ENCODE measurements at regions not wholly inside any gene's neighbourhood (a gene's known extent, or its start where the extent isn't known, plus 50 kb on each side); places are given as distances from the start of the nearest gene placed in this dataset.

- DNase-seq (ENCODE audit: insufficient read length, low spot score, missing footprints), result no peak
- Histone ChIP-seq H3K27ac (ENCODE audit: low read depth, low read length) (no peak overlapping the region), H3K36me3 (ENCODE audit: insufficient read depth, low read length) (no peaks in the 10 kb centered on the region), H3K27me3 (ENCODE audit: insufficient read depth, low read length) (no peaks in the 10 kb centered on the region), H2AFZ (ENCODE audit: low read length) (no peak overlapping the region), H3K4me3 (ENCODE audit: insufficient read depth, low read length) (no peak overlapping the region), H3K4me1 (ENCODE audit: insufficient read depth, low read length) (peaks cover 6% of the 10 kb centered on the region), H3K79me2 (ENCODE audit: insufficient read depth, low read length) (no peaks in the 10 kb centered on the region), H3K9me3 (ENCODE audit: low read depth, low read length) (no peaks in the 10 kb centered on the region), H4K20me1 (ENCODE audit: insufficient read depth, low read length) (no peaks in the 10 kb centered on the region), H3K4me2 (ENCODE audit: insufficient read depth, low read length) (peak overlapping the region; percentile 35)
- TF ChIP-seq CTCF (IDR thresholded peaks at IDR 0.05; ENCODE audit: extremely low read depth, low read depth, low read length), result no peak
Measured at GRCh38 chr10:61029411-61029810, 85.4 kb upstream of the RHOBTB1 start.

- Histone ChIP-seq H3K27ac (ENCODE audit: low read depth, low read length) (peak overlapping the region; percentile 20), H3K36me3 (ENCODE audit: insufficient read depth, low read length) (no peaks in the 10 kb centered on the region), H3K4me1 (ENCODE audit: insufficient read depth, low read length) (peaks cover 6% of the 10 kb centered on the region), H2AFZ (ENCODE audit: low read length) (no peak overlapping the region), H3K9me3 (ENCODE audit: low read depth, low read length) (no peaks in the 10 kb centered on the region), H4K20me1 (ENCODE audit: insufficient read depth, low read length) (no peaks in the 10 kb centered on the region), H3K27me3 (ENCODE audit: insufficient read depth, low read length) (no peaks in the 10 kb centered on the region), H3K4me3 (ENCODE audit: insufficient read depth, low read length) (no peak overlapping the region), H3K4me2 (ENCODE audit: insufficient read depth, low read length) (peak overlapping the region; percentile 35), H3K79me2 (ENCODE audit: insufficient read depth, low read length) (no peaks in the 10 kb centered on the region)
- TF ChIP-seq CTCF (IDR thresholded peaks at IDR 0.05; ENCODE audit: extremely low read depth, low read depth, low read length), result no peak
- no peak for DNase-seq (ENCODE audit: insufficient read length, low spot score, missing footprints)
Measured at GRCh38 chr10:61028861-61029361, 84.9 kb upstream of the RHOBTB1 start.

GRCh38 chr10:61024856-61025201, 80.8 kb upstream of the RHOBTB1 start:
- H3K4me1 ChIP-seq (ENCODE audit: insufficient read depth, low read length), result peaks cover 6% of the 10 kb centered on the region
- no peaks in the 10 kb centered on the region for H4K20me1 ChIP-seq (ENCODE audit: insufficient read depth, low read length)
- no peak for DNase-seq (ENCODE audit: insufficient read length, low spot score, missing footprints)
- no peak overlapping the region for H2AFZ ChIP-seq (ENCODE audit: low read length)
- no peak overlapping the region for H3K4me2 ChIP-seq (ENCODE audit: insufficient read depth, low read length)
- no peaks in the 10 kb centered on the region for H3K9me3 ChIP-seq (ENCODE audit: low read depth, low read length)
- no peak overlapping the region for H3K4me3 ChIP-seq (ENCODE audit: insufficient read depth, low read length)
- H3K27me3 ChIP-seq (ENCODE audit: insufficient read depth, low read length), result no peaks in the 10 kb centered on the region
- no peaks in the 10 kb centered on the region for H3K79me2 ChIP-seq (ENCODE audit: insufficient read depth, low read length)
- H3K27ac ChIP-seq (ENCODE audit: low read depth, low read length), result no peak overlapping the region
- TF ChIP-seq CTCF (IDR thresholded peaks at IDR 0.05; ENCODE audit: extremely low read depth, low read depth, low read length), result peak; percentile 79
- H3K36me3 ChIP-seq (ENCODE audit: insufficient read depth, low read length), result no peaks in the 10 kb centered on the region

GRCh38 chr10:61024151-61024855, 80.3 kb upstream of the RHOBTB1 start:
- peak; percentile 66 for DNase-seq (ENCODE audit: insufficient read length, low spot score, missing footprints)
- Histone ChIP-seq H3K4me2 (ENCODE audit: insufficient read depth, low read length) (no peak overlapping the region), H4K20me1 (ENCODE audit: insufficient read depth, low read length) (no peaks in the 10 kb centered on the region), H3K79me2 (ENCODE audit: insufficient read depth, low read length) (no peaks in the 10 kb centered on the region), H3K27me3 (ENCODE audit: insufficient read depth, low read length) (no peaks in the 10 kb centered on the region), H3K36me3 (ENCODE audit: insufficient read depth, low read length) (no peaks in the 10 kb centered on the region), H3K9me3 (ENCODE audit: low read depth, low read length) (no peaks in the 10 kb centered on the region), H3K27ac (ENCODE audit: low read depth, low read length) (no peak overlapping the region), H3K4me3 (ENCODE audit: insufficient read depth, low read length) (no peak overlapping the region), H3K4me1 (ENCODE audit: insufficient read depth, low read length) (peaks cover 6% of the 10 kb centered on the region), H2AFZ (ENCODE audit: low read length) (no peak overlapping the region)
- no peak for TF ChIP-seq CTCF (IDR thresholded peaks at IDR 0.05; ENCODE audit: extremely low read depth, low read depth, low read length)

Measured in osteoblast (primary cell).